CD4-positive, alpha-beta T cell treated with Interleukin-6 for 4 hours (primary cell): ENCODE measurements at regions not wholly inside any gene's neighbourhood (a gene's known extent, or its start where the extent isn't known, plus 50 kb on each side); places are given as distances from the start of the nearest gene placed in this dataset.

Source experiments
- DNase-seq: peaks from one replicate; pipeline ENCODE4 v3.0.0-alpha.2; 2020; ENCODE audit warnings: mixed read lengths

DNA sequence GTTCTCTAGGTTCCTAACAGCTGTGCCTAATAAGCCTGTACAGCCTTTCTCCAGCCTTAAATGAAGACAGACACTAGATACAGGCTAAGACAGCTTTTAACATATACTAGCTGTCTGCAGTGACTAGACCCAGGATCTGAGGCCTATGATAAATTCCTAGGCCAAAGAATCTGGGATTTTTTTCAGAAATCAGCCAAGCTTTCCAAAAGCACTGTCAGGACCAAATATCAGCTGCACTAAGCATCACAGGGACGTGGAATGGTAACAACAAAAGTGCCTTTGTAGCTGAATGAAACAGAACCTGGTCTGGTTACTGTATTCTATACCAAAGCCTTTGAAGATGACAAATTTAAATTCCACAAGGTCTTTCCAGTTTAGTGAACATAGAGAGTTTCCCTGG lies 77.9 kb upstream of the DOCK9 start:
- no peak for DNase-seq

DNA sequence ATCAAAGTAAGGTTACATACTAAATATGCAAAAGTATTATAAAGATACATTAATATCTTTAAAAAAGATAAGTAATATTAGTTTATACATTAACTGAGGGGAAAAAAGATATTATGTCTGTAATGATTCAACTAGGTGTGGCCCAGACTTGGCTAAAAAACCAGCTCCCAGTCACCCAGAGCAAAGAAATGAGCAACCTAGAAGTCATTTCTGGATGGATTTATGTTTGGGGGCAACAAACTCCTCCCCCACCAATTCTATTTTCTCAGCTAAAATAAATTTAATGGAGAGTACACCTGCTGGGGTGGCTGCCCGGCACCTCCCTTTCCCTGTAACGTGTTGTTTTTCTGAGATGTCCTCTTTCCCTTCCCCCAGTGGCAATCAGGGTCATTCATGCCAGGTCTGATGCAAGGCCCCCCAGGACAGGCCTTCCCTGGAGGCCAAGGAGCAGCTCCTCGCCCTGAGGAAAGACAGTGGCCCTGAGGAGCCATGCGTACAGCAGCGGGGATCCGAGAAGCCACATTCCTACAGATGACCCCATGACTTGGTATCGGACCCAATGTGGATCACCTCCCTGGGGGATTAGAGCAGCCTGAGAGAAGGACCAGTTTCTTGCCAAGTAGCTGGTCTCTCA lies 78.6 kb upstream of the DOCK9 start:
- DNase-seq: no peak

DNA sequence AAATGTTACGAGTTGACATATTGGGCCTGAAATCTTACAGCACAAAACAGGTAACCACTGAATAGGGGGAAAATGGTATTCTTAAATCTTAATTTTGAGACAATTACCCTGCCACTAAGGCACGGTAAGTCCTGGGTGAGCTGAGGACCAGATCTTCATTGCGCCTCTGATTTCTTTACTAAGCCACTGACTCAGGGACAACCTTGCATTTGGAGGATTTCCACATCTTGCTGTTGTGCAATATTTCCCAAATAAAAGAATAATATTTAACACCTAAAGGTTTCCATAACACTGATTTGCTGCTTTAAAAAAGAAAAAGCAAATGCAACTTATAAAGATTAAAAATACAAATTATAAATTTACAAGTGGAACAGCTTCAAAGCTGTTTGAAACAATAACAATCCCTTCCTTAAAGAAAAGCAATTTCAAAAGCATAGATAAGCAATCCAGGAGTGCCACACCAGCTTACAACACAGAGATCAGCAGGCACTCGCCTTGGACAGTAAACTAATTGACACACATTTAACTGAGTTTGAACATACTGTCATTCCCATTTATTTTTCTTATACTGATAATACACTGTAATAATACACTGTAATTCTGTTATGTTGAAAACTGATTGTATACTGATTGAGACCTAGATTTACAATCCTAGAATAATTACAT lies 79.6 kb upstream of the DOCK9 start:
- no peak for DNase-seq

- DNase-seq: no peak
Observed at GRCh38 chr13:99058527-99059495, 80.9 kb upstream of the DOCK9 start.

- no peak for DNase-seq
Observed at GRCh38 chr13:99059498-99060075, 81.7 kb upstream of the DOCK9 start.

- no peak for DNase-seq
Observed at GRCh38 chr13:99061411-99061810, 83.5 kb upstream of the DOCK9 start.

DNA sequence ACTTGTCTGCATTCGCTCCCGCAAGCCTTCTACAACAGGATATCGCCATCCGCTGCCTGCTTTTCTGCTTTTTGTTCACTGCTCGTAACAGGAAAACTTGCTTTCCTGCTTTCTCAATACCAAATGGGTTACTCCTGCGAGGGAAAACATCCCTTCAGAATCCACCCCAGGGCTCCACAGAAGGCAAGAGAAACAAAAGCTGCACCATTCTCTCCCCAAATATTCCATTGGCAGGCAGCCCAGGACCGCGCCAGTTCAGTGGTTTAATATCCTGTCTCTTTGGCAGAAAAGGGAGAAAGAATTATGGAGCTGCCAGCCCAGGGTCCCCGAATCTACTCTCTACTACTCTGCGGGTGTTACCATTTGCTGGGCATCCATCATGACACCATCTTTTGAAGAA lies 84.7 kb upstream of the DOCK9 start:
- DNase-seq: no peak

- no peak for DNase-seq
Observed at GRCh38 chr13:99063178-99063577, 85.3 kb upstream of the DOCK9 start.

DNA sequence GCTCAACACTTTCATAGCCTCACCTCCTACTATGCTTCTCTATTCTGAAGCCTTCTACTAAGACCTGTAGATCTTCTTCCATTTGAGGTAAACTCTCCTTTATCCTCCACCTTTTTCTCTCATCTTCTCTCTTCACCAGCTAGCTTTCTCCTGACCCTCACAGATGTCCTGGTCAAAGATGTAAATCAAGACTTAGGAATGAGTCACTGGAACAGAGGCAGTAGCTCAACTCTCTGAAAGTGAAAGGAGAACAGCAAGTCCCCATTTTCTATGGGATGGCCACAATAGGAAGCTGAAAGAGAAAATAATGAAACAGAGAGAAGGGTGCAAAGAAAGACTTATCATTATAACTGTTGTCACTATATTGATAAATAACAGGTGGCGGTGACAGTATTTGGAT lies 86.1 kb upstream of the DOCK9 start:
- DNase-seq: no peak

DNA sequence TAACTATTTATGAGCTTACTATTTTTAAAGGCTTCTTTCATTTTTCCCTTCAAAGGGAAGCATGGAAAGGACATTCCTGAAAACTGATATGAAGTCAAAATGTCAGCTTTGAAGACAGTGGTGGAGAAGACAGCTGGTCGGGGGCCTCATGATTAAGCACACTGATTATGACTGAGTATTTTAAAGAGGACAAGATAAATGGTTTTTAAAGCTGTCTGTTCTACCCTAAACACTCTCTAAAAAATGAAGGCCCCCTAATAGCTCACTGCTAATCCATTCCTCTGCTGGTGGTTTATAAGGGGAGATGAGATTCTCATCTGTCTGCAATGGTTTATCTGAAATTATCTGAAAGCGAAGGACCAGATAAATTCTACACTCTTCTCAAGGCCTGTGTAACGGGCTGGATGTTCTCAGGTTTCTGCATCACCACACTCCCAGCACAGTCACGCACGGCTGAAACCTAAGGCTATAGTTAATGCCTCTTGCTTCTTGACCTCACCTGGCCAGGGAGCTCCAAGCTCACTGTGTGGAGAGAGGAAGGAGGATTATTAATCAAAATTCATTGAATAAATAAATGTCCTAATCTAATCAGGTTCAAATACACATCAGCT lies 86.9 kb upstream of the DOCK9 start:
- no peak for DNase-seq

DNA sequence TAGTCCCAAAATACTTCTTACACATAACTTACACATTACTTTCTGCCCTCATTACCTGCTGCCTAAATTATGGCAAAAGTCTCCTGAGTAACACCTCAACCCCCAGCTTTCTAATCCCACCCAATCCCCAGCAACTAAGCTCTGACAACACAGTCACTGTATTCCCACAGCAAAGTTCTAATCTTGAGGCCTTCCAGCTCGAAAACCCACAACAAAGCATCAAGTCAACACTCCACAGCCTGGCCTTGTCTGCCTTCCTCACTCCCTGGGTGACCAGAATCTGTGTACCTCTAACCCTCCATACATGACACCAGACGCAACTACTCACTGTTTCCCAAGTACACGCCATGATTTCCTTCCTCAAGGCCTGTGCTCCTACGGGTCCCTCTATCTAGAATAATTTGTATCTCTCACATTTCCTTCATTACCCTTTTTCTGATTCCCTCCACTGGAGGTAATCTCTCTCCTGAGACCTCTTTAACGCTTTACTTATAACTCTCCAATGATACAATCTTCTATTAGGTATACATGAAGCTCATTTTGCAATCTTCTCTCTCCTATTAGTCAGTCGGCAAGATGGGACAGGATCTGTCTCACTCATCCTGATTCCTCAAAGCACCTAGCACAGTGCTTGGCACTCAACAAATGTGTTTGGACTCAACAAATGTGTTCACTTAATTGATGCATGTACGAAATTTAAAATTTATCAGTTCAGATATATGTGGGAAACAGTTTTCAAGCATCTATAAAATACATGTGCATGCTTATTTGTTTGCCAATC lies 87.6 kb upstream of the DOCK9 start:
- no peak for DNase-seq

DNA sequence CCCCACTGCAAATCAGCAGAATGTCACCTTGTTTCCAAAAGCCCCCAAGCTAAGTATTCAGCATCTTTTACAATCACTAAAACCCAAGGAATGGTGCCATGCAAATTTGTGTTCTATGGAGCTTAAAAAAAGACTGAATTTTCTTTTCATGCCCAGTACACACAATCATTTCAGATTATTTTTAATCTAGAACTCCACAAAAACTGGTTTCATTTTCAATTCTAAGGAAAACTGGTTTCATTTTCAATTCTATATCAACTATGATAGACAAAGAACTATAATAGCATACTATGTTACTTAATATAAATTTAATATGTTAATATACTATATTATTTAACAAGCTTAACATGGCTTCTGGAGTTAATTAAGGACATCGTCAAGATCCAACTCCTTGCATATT lies 88.4 kb upstream of the DOCK9 start:
- DNase-seq: no peak

DNA sequence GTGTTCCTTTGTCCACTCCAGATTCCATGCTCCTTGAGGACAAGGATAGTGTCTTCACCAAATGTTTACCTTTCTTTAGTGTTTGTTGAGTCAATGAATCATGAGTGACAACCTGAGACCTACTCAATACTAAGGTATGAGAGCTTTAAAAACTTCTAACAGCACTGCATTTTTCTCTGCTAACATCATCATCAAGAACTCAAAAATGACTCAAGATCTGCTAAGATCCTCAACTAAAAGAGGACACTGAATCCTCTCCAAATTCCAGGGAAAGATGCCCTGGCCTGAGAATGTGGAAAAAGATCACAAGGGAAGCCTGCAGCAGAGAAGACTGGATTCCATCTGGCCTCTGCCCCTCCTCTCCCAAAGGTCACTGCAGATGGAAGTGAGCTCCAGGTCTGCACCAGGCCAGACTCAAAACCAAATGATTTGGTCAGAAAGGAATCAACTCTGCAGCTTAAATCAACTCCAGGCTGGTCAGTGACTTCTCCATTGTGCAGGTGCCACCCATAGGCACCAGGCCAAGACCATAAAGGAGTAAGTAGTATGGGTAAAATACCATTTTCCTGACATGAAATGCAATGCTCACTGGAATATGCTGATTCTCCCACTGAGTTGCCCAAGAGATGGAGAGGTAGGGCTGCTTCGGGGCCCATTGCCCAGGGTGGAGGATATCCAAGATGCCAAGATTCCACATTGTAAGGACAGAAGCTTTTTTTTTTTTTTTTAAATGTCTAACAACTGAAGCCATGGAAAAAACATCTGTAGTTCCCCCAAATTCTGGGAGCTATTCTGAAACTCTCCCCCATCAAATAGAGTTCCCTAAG lies 89.5 kb upstream of the DOCK9 start:
- DNase-seq: no peak

- no peak for DNase-seq
Observed at GRCh38 chr13:99071211-99071610, 93.3 kb upstream of the DOCK9 start.

DNA sequence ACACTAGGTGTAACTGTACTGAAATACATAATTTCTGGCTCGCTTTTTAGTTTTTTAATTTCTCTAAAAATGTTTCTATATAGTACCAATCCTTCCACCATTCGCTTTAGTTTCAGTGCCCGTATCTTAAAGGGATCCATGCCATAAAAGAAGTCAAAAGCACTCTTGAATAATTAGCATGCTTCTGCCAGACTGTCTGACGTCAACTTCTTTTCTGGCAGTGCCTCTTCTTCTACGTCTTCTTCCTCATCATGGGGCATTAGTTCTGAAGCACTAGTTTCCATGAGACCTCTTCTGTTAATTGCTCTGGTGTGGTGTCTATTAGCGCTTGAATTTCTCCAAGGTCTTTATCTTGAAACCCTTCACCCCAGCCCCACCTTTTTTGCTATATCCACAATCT lies 93.8 kb upstream of the DOCK9 start:
- DNase-seq: no peak

DNA sequence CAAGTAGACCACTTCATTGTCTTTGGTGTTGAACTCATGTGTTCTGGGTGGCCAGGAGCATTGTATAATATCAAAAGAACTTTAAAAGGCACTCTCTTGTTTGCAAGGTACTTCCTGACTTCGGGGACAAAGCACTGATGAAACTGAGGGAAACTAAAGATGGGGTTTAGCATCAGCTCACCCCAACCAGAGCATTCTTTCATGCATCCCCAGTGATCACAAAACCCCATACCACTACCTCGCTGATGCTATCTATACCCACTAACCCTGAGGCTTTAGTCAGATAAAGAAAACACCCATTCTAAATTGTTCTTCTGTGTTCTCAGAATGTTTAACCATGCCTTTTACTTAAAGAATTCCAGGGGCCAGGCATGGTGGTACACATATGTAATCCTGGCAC lies 94.5 kb upstream of the DOCK9 start:
- no peak for DNase-seq

GRCh38 chr13:99072941-99073340 lies 95.1 kb upstream of the DOCK9 start:
- no peak for DNase-seq

DNA sequence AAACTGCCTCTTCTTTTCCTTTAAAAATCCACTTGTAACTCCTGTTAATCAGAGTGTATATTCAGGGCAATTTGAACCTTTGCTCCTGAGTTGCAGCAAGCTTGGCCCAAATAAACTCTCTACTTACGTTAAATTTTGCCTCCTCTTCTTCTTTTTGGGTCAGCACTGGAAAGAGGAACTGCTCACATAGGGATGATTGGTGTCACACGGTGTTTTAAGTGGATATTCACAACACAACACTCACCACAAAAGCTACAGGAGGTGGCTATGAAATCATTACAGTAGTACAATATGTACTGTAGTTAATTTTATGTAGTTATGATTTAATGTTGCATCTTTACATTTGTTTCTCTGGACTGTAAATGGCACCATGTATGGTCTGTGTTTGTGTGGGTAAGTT lies 96.8 kb upstream of the DOCK9 start:
- DNase-seq: no peak

DNA sequence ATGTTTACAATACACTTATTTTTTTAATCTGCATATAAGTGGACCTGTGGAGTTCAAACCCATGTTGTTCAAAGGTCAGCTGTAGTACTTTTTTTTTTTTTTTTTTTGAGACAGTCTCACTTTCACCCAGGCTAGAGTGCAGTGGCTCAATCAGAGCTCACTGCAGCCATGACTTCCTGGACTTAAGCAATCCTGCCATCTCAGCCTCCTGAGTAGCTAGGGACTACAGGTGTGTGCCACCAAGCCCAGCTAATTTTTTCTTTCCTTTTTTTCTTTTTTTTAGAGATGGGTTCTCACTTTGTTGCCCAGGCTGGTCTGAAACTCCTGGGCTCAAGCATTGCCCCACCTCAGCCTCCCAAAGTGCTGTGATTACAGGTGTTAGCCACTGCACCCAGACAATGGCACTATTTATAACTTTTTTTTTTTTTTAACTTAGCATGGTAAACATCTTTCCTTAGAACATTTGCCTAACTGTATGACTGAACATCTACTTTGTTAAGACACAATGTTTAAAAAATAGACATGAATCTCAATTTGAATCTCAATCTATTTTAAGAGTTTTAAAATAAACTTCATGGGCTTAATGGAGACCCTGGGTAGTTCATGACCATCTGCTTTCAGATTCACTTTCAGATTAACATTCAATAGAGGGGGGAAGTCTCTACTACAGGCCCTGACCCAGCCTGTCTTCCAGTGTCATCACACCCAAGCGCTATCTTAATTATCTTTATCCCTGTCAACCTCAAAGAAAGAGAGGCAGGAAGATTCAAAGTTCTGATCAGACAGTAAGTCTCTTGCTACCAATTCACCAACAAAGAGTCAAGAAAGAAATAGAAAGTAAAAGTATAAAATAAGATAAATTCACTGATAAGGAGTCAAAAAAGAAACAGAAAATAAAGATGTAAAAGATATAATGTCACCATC lies 97.7 kb upstream of the DOCK9 start:
- peak; percentile 46 for DNase-seq
